IMR-90 (cell line): ENCODE measurements at regions not wholly inside any gene's neighbourhood (a gene's known extent, or its start where the extent isn't known, plus 50 kb on each side); places are given as distances from the start of the nearest gene placed in this dataset.

ENCODE experiments used
- CEBPB ChIP-seq: IDR thresholded peaks from 2 replicates; pipeline ENCODE4 v1.6.1; 2012; ENCODE audit warnings: low read depth, low read length, improper control_type of control experiment
- CHD1 ChIP-seq: IDR thresholded peaks from 2 replicates; pipeline ENCODE4 v1.6.1; 2012; ENCODE audit warnings: low read depth, low read length, improper control_type of control experiment
- CTCF ChIP-seq: conservative IDR thresholded peaks from 2 replicates; pipeline ENCODE4 v1.5.1; 2012; ENCODE audit warnings: mild to moderate bottlenecking, low read depth, low read length, improper control_type of control experiment
- ELK1 ChIP-seq: fragments of 150-350 bp; IDR thresholded peaks from 2 replicates; pipeline ENCODE4 v1.6.1; 2016; ENCODE audit warnings: low read depth, mild to moderate bottlenecking, low read length, moderate library complexity, borderline replicate concordance
- FOS ChIP-seq: fragments of 150-350 bp; IDR thresholded peaks from 2 replicates; pipeline ENCODE4 v1.6.1; 2016; ENCODE audit warnings: low read depth, low read length
- MAFK ChIP-seq: IDR thresholded peaks from 2 replicates; pipeline ENCODE4 v1.6.1; 2012; ENCODE audit warnings: low read depth, low read length, improper control_type of control experiment
- MAZ ChIP-seq: IDR thresholded peaks from 2 replicates; pipeline ENCODE4 v1.6.1; 2012; ENCODE audit warnings: low read depth, mild to moderate bottlenecking, low read length, improper control_type of control experiment, moderate library complexity, borderline replicate concordance
- POLR2A ChIP-seq: IDR thresholded peaks from 2 replicates; pipeline ENCODE4 v1.6.1; 2012; ENCODE audit warnings: mild to moderate bottlenecking, low read depth, low read length
- RAD21 ChIP-seq: IDR thresholded peaks from 2 replicates; pipeline ENCODE4 v1.6.1; 2012; ENCODE audit warnings: low read length, improper control_type of control experiment
- RCOR1 ChIP-seq: IDR thresholded peaks from 2 replicates; pipeline ENCODE4 v1.6.1; 2012; ENCODE audit warnings: mild to moderate bottlenecking, low read length, improper control_type of control experiment; ENCODE audit not compliant: insufficient replicate concordance
- RFX5 ChIP-seq: IDR thresholded peaks from 2 replicates; pipeline ENCODE4 v1.8.0; 2012; ENCODE audit warnings: low read depth, mild to moderate bottlenecking, low read length, moderate library complexity
- SMC3 ChIP-seq: fragments of 150-350 bp; IDR thresholded peaks from 2 replicates; pipeline ENCODE4 v1.6.1; 2016; ENCODE audit warnings: low read depth, mild to moderate bottlenecking, antibody characterized with exemption, low read length, moderate library complexity
- USF2 ChIP-seq: fragments of 150-350 bp; IDR thresholded peaks from 2 replicates; pipeline ENCODE4 v1.6.1; 2017; ENCODE audit warnings: mild to moderate bottlenecking, antibody characterized with exemption, low read length, low read depth

GRCh38 chr3:157838457-157838856 lies 267.8 kb downstream of the SHOX2 start:
- TF ChIP-seq CTCF, result no peak
- TF ChIP-seq SMC3, result no peak
- no peak for TF ChIP-seq RAD21
- TF ChIP-seq USF2, result no peak
- TF ChIP-seq POLR2A, result no peak
- TF ChIP-seq RFX5, result no peak
- TF ChIP-seq CEBPB, result no peak
- TF ChIP-seq CHD1, result no peak
- no peak for TF ChIP-seq FOS
- TF ChIP-seq RCOR1, result no peak
- TF ChIP-seq MAZ, result no peak
- TF ChIP-seq ELK1, result no peak
- no peak for TF ChIP-seq MAFK
